HG03175 (cell line): ENCODE measurements at regions not wholly inside any gene's neighbourhood (a gene's known extent, or its start where the extent isn't known, plus 50 kb on each side); places are given as distances from the start of the nearest gene placed in this dataset.

Experiments
- ATAC-seq: cut with Tn5 transposase; IDR thresholded peaks from one replicate; pipeline ENCODE4 v1.9.1; 2021; ENCODE audit warnings: mild to moderate bottlenecking, moderate library complexity; ENCODE audit not compliant: unreplicated experiment

DNA sequence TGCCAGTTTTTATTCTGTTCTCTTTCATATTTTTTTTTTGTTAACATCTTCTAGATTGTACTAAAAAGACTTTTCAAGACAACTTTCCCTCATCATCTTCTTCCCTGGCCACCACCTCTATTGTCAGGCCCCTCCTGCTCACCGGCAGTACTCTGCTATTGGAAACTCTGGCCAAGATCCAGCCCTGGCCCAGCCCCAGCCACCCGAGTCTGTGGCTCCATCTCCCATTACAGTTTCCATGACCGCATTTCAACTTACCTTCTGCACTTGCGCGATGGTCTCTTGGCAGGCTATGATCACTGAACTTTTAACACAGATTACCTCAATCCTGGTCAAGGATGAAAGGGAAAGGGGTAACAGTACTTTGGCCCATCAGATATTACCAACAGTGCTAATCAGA lies 137.7 kb upstream of the POM121L12 start:
- ATAC-seq = no peak

- no peak for ATAC-seq
These were observed 138.1 kb upstream of the POM121L12 start for GRCh38 chr7:52897288-52897687.

- ATAC-seq = no peak
These were observed 158.2 kb upstream of the POM121L12 start for GRCh38 chr7:52877240-52877639.

GRCh38 chr7:52876402-52876801 lies 159.0 kb upstream of the POM121L12 start:
- no peak for ATAC-seq

DNA sequence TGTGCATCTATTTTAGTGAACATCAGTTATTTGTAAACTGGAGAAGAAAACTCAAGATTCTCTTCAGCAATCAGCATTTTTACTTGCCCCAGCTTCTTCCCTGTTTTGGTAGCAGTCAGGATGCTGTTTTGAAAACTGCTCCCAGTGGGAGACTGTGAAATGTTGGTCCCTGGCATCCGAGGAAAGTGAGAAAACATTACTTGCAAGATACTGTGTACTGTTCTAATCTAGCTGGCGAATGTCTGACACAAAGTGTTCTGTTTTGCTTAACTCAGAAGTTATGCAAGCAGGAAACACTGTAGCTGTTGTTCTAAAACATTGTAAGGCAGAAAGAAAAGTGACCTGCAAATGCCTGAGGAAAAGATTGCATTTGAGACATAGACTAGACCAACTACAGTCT lies 171.8 kb upstream of the POM121L12 start:
- ATAC-seq = no peak

DNA sequence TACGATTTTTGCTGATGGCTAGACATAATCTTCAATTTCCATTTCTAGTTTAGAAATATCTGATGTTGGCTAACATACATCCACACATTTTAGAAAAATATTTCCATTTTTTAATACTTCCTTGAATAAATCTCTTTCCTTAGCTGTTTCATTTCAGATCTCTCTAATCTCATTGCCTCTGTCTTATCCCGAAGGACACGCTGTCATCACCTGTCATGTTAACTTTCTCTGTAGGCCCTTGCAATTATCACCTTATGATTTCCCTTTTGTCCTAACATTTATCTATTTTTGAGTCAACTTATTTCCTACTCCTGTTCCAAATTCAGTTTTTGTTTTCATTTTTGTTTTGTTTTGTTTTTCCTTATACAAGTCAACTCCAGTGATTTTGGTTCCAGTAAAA lies 173.1 kb upstream of the POM121L12 start:
- ATAC-seq = no peak

GRCh38 chr7:52857367-52857766 lies 178.1 kb upstream of the POM121L12 start:
- ATAC-seq = no peak

DNA sequence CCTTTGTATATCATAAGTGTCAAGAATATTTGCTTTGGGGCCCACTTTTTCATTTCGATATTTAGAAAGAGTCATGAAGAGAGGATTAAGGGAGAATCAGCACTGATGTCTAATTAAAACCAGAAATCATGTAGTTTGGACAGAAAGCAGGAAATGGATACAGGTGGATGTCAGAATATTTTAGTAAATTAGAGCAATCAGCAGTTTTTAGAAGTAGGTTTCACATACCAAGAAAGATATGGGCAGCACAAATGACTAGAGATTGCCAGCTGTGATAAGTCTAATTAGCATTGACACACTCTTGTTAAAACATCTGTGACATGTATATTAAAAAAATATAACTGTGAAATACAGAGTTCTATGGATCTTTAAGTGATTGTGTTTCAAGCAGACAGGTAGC lies 180.8 kb upstream of the POM121L12 start:
- ATAC-seq = no peak

- no peak for ATAC-seq
These were observed 183.9 kb upstream of the POM121L12 start for GRCh38 chr7:52851547-52851946.

DNA sequence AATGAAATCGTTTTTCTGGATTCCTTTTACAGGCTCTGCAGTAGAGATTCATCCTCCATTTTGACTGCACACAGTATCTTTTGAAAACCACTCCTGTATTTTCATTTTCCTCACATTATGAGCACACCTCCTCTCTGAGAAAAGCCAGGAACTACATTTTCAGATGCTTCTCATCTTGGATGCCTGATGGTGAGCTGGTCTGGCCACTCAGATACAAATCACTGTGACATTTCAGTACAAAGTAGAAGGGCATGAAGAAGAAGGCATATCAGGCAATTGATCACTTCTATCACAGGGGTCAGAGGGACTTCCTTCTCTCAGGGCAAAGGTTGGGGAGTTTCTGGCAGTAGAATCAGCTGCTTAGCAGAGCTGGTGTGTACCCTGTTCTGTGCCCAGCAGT lies 192.0 kb upstream of the POM121L12 start:
- no peak for ATAC-seq

- ATAC-seq = no peak
These were observed 193.1 kb upstream of the POM121L12 start for GRCh38 chr7:52842202-52842900.

- ATAC-seq = no peak
These were observed 196.4 kb upstream of the POM121L12 start for GRCh38 chr7:52838981-52839411.

DNA sequence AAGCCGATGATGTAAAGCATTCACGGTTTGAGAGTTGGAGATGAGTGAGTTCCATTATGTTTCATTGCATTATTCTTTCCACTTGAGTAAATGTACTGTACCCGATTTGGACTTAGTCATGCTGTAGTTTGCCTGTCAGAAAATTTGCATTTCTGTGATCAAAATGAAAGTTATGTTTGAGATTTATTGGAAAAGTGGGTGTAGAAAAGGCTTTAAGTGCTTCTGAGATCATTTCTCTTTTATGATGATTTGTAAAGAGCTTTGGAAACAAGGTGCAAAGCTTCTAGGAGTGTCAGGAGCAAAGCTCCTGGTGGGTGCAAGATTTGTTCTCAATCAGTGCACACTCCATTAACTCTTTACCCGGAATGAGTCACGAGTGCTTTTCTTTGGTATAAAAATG lies 204.1 kb upstream of the POM121L12 start:
- ATAC-seq = no peak

DNA sequence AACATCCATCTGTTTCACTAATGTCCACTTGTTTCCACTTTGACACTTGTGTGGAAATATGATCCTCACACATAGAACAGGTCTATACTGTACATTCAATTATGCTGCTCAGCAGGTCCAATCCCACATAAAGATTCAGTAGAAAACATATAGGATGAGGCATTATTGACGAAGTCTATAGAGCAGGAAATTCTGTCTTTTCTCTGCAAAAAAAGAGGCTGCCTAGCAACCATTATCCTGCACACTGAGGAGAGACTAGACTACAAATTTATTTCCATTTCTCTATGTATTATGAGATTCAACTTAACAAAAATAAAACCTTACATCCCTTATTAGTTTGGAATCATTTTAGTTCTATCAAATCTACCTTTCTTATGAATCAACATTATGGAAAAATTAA lies 204.6 kb upstream of the POM121L12 start:
- ATAC-seq = no peak

DNA sequence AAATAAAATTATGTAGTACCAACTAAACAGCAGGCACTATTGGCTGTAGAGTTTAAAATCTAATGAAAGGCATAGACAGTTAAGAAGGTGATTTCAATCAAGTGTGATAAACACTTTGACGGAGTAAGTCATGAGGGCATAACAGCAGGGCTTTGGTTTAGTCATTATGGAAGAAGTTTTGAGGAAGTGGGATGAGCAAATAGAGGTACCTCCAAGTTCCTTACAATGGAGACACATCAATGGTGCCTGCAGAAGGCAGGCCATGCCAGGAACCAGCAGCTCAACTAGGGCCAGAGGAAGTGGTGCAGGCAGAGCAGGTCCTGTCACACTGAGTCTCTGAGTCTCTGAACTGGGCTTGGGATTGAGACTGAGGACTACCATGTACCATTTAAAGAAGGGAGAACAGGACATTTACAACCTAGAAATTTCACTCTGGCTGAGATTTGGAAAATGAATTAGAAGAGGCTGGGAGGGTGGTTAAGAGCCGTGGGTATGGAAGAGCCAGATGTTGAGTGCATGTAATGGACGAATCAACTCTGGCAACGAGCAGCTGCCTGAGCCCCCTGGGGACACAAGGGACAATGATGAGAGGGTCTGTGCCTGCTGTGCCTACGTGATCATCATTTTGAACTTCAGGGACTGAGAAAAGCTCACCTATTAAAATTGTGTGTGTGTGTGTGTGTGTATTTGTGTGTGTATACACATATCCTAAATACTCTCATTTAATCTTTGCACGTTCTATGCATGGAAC lies 208.7 kb upstream of the POM121L12 start:
- ATAC-seq = no peak

DNA sequence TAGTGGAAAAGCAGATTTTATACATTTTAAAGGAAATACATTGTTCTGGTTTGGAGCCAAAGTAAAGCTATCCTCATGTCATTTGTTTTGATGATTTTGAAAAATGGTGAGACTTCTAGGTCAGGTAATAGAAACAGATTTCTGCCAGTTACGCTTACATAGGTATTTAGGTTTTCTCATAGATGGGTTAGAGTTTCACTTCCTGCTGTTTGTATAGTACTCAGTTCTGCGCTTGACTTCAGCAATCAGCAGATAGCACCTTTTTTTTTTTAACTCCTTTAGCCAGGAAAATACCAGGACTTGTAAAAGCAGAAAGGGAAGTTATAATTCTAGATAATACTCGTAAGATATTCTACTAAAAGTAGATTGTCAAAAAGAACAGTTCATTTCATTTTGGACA lies 209.8 kb upstream of the POM121L12 start:
- ATAC-seq = no peak

GRCh38 chr7:52811537-52811936 lies 223.9 kb upstream of the POM121L12 start:
- no peak for ATAC-seq

GRCh38 chr7:52799817-52800216 lies 235.6 kb upstream of the POM121L12 start:
- ATAC-seq = no peak

- ATAC-seq = no peak
These were observed 237.6 kb upstream of the POM121L12 start for GRCh38 chr7:52797801-52798200.

DNA sequence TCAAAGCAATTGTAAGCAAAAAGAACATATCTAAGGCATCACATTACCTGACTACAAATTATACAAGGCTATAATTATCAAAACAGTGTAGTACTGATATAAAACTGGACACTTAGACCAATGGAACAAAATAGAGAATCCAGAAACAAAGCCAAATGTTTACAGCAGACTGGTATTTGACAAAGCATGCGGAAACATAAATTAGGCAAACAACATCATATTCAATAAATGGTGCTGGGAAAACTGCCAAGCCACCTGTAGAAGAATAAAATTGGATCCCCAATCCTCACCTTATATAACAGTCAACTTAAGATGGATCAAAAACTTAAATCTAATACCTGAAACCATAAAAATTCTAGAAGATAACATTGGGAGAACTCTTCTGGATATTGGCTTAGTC lies 240.8 kb upstream of the POM121L12 start:
- ATAC-seq = no peak

DNA sequence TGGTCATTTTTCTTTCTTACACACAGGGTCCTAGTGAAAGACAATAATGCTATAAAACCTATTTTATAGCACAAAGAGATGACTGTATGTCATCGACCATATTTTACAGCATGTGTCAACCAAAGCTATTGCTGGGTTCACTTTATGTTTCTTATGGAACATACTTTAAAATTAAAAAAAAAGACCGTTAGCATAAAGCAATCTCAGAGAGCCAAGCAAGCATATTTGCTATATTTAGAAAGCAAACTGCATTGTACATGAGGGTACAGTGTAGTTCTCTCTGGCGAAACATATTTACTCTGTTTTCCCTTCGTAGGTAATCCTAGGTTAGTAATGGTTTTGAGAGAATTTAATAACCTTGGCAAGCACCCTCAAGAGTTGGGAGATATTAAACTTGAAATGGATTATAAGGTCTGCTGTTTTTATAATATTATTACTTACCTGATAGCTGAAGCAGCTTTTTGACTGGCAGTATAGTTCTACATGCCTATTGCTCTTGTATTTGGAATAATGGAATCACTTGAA lies 244.2 kb upstream of the POM121L12 start:
- no peak for ATAC-seq

DNA sequence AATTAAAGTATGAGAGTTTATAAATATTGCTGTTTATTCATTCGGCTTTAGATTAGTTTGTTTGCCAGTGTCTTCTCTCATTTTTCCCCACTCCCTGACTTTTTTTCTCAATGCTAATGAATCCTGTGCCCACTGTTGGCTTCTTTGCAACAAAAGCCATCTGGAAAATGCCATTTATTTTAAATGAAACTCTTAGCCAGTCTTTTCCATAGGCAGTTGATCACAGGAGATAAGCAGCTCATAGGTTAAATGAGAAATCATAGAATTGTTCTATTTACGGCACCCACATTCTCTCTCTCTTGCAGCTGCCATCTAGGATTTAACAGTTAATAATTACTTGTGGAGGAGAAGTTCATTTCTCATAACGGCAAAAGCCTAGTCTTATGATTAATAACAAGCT lies 249.3 kb upstream of the POM121L12 start:
- no peak for ATAC-seq
